Breast epithelium (tissue), 3 donors: ENCODE measurements at regions not wholly inside any gene's neighbourhood (a gene's known extent, or its start where the extent isn't known, plus 50 kb on each side); places are given as distances from the start of the nearest gene placed in this dataset.

Experiments
- CTCF ChIP-seq, 3 donors: fragments of 450-650 bp; IDR thresholded peaks; one replicate each; pipeline ENCODE4 v1.5.1; 2016 to 2017; ENCODE audit warnings: antibody characterized with exemption in 3 of 3, mild to moderate bottlenecking in 3 of 3, moderate library complexity in 3 of 3
- POLR2A ChIP-seq: fragments of 450-650 bp; IDR thresholded peaks from one replicate; pipeline ENCODE4 v1.6.1; 2016; ENCODE audit warnings: antibody characterized with exemption, mild to moderate bottlenecking, moderate library complexity

- TF ChIP-seq POLR2A (no peak), CTCF (IDR thresholded peaks at IDR 0.05) (no peak)
These were observed 294.1 kb downstream of the KCNRG start for GRCh38 chr13:50309318-50309717.
